ENCODE measurements at regions not wholly inside any gene's neighbourhood (a gene's known extent, or its start where the extent isn't known, plus 50 kb on each side); places are given as distances from the start of the nearest gene placed in this dataset.
A peak's percentile ranks its signal among the peaks of the same experiment; 100 is the strongest.

DNA sequence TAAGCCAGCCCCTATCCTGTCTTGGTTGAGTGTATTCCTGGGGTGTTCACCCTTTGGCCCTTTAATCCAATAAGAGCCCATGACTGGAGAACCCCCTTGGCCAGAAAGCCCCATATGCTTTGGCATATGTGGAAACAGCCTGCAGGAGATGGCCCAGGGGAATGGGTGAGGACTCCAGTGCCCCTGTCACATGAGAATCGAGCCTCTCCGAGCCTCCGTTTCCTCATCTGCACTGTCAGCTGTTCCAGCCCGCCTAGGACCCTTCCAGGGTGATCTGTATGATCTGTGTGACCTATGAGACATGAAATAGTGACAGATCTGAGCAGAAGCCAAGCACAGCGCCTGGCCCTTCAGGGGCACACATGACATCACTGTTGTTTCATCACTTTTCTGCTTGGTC lies 300.7 kb downstream of the ZNF536 start:
- no peak for DNase-seq

DNA sequence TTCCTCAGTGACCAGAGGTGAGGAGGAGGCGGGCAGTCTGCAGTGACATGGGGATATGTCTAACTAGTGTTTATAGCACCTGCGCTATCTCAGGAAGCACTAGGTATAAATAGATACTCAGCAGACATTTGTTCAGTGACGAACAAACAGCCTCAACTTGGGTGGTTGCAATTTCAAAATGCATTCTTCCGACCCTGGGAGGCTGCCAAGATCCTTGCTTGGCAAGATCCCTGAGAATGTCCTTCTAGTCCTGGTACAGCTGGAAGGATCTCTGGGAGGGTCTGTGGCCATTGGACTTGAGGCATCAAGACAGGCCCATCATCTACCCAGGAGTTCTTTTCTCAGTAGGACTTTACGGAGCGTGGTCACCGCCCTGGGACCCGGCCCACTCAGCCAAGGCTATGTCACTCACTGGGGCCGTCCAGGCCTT lies 299.5 kb downstream of the ZNF536 start:
- no peak for DNase-seq

DNA sequence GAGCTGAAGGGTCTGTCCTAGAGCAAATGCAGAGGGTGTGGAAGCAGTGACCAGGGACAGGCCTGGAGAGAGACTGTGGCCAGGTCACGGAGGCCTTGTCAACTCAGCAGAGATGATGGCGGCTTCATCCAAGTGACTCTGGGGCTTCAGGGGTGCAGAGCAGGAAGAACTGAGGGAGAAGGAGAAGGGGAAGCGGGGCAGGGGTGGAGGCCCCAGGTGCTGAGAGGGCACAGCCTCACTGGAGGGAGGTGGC lies 299.1 kb downstream of the ZNF536 start:
- no peak for DNase-seq

DNA sequence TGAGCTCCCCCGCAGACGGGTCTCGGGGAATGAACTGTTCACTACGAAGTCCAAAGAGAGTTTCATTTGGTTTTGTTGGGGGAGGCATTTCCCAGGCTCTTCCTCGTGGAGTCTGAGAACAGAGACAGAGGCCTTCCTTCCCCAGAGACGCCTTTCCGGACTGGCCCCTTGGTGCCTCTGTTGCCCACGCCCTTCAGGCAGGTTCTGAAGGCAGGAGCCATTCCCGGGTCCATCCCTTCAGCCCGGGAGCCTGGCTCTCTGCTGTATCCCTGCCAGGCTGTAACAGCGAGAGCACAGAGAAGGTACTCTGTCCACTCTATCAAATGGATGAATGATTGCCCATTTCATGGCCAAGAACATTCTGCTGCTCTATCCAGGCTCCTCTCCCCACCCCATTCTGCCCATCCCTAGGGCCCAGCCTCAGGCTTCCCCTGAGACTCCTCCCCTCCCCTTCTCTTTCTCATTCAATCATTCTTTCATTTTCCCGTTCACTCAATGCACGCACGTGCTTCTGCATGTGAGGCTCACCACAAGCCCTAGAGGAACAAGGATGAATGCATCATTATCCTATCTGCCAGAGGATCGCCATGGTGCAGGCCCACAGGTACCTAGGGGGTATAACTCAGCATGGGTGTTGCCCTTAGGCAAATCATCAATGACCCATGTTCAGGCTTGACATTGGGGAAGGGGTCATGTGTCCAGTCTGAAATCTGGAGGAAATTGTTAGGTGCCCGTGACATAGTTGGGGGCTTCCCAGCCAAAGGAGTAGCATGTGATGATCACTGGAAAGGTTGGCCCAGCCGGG lies 298.6 kb downstream of the ZNF536 start:
- DNase-seq, result no peak

DNA sequence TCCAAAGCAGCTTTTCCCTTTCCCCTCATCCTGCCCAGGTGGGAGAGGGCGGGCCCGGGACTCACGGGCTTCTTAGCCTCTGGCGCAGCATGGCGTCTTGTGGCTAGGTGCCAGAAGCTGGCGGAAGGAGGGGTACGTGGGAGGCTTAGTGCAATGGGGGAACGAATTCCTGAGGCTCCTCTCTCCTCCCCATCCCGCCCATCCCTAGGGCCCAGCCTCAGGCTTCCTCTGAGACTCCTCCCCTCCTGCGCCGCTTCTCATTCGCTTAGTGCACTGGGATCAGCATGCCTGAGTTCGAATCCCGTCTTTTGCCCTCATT lies 297.8 kb downstream of the ZNF536 start:
- DNase-seq, result no peak

DNA sequence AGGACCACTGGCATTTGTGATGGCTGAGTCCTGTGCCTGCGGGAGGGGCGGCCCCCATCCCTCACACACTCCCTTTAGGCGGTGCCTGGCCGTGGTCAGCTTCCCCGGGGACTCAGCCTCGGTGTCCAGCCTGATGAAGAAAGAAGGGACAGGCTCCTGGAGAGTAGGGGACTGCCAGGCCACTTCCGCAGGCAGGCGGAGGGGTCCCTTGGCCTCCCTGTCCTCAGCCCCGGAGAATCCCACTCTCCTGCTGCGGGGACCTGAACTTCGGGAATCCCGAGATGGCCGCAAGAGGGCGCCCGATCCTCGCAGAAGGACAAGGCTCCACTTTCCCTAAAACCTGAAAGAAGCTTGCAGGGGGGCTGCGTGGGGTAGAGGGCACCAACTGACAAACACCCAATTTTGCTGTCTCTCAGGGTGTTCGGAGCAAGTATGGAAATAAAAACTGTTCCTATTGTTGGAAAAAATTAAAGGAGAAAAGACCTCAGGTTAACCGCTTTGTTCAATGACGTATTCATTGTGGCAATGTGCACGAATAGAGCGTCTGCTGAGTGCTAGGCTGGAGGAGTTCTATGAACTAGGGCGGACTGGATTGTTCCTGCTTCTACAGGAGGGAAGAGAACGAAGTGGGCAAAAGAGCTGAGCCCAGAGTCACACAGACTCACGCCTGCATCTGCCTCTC lies 297.3 kb downstream of the ZNF536 start:
- peak; percentile 30 for DNase-seq

DNA sequence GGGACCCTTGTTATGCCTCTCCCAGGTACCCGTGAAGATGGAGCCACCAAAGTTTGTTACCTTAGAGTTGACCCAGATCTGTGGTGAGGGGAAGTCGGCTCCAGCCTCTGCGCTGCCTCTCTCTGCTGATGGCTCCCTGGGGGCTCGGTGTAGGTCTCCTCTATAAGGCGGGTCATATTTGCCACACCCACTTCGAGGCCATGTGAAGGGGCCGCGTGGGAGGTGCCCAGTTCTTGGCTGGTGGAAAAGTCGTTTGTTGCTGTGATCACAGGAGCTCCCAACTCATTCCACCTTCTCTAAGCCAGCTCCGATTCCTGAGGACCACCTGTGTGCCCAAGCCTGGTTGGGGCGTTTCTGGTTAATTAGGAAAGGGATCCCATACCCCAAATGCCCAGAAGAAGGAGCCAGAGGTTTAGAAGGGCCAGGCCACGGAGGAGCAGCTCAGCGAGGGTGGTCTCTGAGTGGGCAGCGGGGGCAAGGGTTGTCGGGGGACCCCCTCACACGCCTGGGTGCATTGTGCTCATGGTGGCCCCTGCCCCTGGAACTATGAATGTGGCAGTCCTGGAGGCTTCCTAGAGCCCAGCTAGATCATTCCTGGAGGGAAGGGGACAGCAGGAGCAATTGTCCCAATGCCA lies 296.5 kb downstream of the ZNF536 start:
- no peak for DNase-seq

DNA sequence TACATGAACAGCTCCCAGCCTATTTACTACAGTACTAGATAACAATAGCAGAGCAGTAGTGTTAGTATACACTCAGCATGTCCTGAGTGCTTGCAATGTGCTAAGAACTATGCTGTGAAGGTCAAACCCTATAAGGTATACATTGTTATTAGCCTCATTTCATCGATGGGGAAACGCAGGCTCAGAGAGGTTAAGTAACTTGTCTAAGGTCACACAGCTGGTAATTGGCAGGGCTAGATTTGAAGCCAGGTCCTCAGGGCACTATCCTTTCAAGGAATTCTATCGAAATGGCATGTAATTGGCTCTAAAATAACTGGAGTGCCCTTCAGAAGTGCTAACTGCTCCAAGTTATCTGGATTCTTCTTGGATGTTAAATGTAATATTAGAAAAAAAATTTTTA lies 295.6 kb downstream of the ZNF536 start:
- DNase-seq, result no peak

DNA sequence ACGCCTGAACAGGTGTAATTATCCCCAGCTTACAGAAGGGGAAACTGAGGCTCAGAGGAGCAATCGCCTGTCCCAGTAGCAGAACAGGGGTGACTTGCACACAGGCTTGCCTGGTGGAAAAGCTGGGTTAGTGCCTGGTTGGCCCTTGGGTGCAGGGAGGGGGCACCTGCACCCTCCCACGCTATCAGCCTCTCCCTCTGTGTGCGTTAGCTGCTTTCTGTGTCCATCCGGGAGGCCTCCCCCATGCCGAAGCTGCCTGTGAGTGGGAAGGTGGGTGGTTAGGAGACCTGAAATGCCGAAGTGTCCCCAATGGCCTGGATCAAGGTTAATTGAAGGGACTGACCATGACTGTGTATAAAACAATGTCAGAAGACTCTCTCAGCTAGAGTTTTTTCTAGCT lies 295.0 kb downstream of the ZNF536 start:
- no peak for DNase-seq

DNA sequence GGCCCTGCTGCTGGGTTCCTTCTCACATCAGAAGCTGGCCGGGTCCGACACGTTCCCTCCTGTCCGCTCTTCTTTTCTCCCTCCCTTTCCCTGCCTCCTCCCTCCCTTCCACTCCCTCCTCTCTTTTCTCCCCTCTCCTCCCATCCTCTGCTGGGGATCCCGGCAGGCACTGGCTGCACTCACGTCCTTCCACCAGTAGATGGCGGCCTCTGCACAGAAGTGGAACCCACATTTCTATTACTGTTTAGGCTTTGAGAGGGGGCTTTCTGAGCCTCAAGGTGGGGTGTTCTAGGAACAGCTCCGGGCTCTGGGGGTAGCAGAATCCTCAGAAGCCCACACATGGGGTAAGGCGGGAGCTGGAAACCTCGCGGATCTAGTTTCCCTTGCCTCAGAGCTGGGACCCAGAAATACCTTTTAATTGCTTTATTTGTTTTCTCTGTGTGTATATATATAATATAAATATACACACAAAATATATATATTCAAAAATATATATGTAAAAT lies 294.2 kb downstream of the ZNF536 start:
- DNase-seq, result peak; percentile 26

DNA sequence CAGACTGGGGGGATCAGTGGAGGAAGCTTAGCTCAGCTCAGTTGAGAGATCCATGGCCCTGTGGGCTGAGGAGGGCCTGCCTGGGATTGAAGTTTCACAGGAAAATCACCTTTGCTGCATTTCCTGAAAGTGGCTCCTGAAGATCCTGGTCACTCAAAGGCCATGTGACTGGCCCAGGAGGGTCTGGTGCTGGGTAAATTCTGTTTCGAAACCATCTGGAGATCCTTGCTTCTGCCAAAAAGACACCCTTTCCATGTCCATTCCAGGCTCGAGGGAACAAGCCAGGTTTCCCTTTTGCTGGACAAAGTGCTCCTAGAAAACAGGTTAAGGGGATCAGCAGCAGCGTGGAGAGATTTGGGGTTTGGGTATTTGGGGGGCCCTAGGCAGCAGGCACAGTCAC lies 293.3 kb downstream of the ZNF536 start:
- DNase-seq, result no peak

DNA sequence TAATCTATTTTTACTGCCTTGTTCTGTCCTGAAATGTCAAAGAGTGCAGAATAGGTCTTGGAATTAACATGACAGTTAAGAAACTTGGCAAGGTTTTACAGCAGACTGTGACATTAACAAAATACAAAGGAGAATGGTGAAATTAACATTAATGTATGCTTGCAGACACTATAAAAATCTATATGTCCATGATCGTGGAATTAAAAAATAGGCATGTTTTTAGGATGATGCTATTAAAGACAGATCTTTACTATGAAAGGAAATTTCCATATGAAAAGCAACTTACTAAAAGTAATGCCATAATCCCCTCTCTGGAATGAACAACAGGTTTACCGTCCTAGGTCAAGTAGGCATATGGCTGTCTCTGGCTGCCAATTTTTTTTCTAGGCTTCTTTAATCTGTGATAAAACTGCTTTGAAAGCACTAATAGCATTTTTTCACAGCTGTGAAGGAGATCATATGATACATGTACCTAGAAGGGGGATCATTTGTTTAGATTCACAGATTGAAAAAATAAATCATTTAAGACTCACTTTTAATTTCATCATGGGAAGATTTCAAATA lies 291.5 kb downstream of the ZNF536 start:
- no peak for DNase-seq

DNA sequence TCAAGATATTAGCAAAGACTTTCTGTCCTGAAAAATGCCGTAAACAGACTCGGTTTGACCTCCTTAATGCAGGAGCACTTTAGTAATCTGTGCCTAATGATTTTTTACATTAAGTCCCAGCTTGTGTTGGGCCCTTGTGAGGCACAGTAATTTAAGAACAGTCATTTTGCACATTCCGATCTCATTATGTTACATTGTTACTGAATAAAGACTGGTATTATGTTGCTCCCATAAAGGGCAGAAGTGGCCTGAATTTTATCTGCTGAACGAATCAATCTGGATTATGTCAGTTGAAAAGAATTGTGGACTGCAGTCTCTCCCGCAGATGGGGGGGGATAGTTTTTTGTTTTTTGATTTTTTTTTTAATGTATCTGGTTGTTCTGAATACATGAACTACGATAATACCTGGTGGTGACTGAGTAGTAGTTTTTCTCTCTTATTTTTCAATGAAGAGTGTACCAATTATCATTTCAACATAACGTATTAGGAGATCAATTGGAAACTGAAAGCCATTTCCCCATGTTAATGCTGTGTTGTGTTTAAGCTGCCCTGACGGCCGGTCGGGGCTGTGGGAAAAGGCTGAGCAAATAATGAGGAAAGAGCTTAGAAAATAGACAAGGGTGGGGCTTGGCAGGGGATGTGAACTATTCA lies 290.2 kb downstream of the ZNF536 start:
- DNase-seq, result no peak

DNA sequence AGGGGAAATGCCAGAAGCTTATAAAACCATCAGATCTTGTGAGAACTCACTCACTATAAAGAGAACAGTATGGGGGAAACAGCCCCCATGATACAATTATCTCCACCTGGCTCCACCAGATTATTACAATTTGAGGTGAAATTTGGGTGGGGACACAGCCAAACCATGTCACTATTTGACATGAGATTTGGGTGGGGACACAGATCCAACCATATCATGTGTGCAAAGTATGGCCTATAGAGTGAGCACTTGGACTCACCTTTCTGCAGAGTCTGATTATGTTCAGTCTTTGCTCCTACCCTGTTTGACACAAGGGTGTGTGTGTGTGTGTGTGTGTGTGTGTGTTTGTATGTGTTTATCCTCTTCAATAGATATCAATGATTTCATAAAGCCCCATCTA lies 287.5 kb downstream of the ZNF536 start:
- no peak for DNase-seq

DNA sequence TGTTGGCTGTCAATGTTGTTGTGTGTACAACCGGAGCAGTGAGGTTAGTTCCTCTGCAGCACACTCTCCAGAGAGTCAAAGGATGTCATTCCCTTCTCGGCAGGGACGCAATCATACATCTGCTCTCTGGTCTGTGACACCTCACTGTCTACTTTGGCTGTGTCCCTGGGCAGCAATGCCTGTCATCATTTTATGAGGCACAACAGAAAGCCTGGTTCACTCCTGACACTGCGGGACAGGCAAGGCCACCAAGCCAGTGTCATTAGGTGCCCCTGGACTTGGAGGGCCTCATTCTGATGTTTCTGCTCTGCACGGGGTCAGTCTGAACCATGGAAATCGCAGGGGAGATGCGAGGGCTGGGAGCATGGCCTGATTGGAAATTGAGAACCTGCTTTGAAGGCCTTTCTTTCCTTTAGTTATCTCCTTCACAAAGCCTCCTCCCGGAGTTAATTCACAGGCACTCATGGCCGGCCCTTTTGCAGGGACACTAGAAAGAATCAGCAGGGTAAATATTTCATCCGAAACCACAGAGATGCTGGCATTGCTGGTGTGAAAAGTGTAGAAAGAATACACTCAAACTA lies 284.4 kb downstream of the ZNF536 start:
- no peak for DNase-seq

DNA sequence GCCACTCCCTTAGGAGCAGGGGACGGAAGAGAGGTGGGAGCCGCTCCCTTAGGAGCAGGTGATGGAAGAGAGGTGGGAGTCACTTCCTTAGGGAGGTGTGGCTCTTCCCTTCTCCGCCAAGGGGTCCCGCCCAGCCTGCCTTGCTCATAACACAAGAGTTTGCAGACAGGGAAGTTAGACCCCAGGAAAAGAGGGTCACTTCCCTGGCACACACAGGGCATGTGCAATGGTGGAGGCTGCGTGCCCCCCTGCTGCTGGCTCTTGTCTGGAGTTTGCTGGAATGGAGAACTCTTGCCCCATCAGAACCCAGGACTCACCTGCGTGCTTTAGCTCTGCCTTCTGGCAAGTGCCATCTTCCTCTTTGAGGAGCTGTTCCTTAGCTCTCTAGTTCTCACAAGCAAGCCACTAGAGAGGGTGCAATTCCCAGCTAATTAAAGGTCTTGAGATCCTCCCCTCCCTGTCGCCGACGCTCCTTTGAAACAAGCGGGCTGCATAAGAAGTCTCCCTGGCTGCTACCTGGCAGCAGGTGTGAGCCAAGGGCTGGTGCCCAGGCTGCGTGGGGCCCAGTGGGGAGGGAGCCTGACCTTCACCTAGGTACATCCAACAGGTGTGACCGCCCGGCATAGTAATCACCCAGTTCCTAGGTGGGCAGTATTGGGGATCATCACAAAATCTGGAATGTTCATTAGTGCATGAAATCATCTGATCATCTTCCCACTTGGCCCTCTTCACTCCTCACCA lies 281.6 kb downstream of the ZNF536 start:
- DNase-seq, result no peak

DNA sequence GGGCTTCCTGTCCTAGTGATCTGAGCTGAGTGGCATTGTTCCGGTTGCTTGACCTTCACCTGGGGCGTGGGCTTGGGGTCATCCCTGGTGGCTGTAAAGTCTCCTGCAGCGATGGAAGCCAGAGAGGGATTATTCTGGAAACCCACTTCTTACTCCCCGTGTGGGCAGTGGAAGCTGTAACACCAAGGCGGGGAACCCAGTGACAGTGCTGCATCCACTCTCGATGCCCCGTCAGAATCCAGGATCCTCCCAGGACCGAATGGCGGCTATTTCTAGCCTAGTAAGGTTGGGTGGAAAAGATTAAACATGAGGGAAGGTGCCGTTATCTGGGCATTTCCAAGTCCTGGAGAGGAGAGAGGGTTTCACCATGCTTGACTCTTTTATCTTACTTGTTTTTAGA lies 280.6 kb downstream of the ZNF536 start:
- DNase-seq, result no peak

DNA sequence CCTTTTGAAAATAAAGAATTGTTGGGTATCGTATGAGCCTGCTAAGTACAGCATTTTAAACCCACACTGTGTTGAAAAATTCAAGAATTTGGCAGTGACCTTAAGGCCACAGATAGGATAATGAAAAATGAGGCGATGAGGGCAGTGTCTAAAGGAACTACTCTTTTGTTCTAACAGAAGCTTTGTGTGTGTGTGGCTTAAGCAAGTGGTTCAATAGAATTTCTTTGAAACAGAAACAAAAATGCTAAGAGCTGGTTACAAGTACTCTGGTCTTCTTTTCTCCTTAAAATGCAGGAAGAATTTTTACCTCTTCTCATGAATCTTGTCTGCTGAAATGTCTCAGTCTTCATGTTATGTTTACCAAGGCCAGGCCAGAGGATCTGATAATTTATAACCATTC lies 279.5 kb downstream of the ZNF536 start:
- DNase-seq, result no peak

DNA sequence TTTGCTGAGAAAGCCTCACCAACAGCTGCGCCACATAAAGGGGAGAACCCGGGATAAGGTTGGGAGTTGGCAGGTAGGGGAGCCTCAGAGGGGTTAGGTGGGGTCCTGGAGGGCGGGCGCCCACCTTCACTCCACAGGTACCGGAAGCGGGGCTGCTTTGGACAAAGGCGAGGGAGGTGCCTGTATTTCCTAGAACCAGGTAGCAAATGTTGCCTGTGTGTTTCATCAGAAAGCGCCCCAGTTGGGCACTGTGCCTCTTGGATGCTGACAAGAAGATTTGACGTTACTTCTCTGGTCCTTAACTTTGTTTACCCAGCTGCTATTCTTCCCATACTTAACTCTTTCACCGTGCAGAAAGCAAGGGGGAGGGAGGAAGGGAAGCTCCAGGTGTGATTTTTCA lies 278.9 kb downstream of the ZNF536 start:
- DNase-seq, result no peak

DNA sequence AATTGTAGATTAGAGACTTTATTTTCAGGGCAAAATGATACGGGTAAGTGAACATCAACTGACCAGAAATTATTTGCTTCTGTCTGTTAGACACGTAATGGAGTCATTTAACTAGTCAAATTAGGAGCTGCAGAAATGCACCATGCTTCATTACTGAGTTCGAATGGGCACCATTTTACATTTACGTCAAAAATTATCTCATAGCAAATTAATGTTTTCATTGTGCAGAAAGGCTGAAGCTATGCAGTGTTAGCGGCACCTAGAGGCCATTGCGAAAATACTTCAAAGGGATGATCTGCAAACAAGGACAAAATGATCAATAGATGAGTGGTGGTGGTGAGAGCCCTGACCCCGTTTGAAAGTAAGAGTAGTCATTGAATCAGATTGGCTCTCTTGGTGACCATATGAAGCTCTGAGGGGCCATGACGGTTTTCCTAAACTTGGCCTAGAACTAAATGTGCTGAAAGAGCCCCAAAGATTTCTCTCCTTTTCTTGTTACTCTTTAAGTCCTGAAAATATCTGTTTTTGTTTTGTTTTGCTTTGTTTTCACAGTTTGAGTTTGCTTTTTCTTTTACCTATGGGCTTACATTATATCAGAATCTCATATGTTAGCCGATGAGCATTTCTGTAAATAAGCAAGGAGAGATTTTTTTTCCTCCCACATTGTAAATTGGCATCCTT lies 277.9 kb downstream of the ZNF536 start:
- DNase-seq, result no peak
